Coronary artery (tissue), 2 donors: ENCODE measurements at regions not wholly inside any gene's neighbourhood (a gene's known extent, or its start where the extent isn't known, plus 50 kb on each side); places are given as distances from the start of the nearest gene placed in this dataset.
"Not testable (repeated sequence)": the region's sequence is repeated elsewhere in the genome, so short reads cannot be mapped to it uniquely, and the experiment has no call there.

ENCODE experiments used
- DNase-seq: peaks from one replicate; pipeline ENCODE4 v3.0.0-alpha.2; 2017; ENCODE audit warnings: low spot score
- H3K27ac ChIP-seq, 2 donors: fragments of 200-600 bp; sonication (generic); one replicate each; pipeline ENCODE4 v1.5.1; 2016 to 2019
- H3K4me3 ChIP-seq: fragments of 200-600 bp; sonication (generic); 2 replicates; pipeline ENCODE4 v1.5.1; 2016; ENCODE audit warnings: mild to moderate bottlenecking, moderate library complexity
- TF ChIP-seq, protein P1 (sequence below): fragments of 200-600 bp; sonication (generic); IDR thresholded peaks from one replicate; pipeline ENCODE4 v1.5.1; 2019; ENCODE audit warnings: antibody characterized with exemption

DNA sequence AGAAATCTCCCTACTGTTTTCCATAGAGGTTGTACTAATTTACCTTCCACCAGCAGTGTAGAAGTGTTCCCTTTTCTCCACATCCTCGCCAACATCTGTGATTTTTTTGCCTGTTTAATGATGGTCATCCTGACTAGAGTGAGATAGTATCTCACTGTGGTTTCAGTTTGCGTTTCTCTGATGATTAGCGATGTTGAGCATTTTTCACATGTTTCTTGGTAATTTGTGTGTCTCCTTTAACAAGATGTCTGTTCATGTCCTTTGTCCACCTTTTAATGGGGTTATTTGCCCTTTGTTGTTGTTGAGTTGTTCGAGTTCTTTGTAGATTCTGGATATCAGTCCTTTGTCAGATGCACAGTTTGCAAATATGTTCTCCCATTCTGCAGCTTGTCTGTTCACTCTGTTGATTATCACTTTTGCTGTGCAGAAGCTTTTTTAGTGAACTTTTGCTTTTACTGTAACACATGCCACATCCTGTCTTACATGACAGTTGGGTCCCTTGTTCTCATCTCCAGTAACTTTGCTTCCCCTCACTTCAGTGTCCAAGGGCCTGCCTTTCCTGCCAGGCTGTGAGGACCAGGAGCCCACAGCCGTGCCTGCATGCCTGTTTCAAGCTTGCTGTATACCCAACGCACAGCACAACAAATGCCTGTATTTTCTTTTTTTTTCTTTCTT, 64.9 kb downstream of the SPRING1 start:
- TF ChIP-seq, protein P1, sequence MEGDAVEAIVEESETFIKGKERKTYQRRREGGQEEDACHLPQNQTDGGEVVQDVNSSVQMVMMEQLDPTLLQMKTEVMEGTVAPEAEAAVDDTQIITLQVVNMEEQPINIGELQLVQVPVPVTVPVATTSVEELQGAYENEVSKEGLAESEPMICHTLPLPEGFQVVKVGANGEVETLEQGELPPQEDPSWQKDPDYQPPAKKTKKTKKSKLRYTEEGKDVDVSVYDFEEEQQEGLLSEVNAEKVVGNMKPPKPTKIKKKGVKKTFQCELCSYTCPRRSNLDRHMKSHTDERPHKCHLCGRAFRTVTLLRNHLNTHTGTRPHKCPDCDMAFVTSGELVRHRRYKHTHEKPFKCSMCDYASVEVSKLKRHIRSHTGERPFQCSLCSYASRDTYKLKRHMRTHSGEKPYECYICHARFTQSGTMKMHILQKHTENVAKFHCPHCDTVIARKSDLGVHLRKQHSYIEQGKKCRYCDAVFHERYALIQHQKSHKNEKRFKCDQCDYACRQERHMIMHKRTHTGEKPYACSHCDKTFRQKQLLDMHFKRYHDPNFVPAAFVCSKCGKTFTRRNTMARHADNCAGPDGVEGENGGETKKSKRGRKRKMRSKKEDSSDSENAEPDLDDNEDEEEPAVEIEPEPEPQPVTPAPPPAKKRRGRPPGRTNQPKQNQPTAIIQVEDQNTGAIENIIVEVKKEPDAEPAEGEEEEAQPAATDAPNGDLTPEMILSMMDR = no peak
- no peak overlapping the region for H3K27ac ChIP-seq
- DNase-seq = no peak
- H3K4me3 ChIP-seq = no peak overlapping the region

DNA sequence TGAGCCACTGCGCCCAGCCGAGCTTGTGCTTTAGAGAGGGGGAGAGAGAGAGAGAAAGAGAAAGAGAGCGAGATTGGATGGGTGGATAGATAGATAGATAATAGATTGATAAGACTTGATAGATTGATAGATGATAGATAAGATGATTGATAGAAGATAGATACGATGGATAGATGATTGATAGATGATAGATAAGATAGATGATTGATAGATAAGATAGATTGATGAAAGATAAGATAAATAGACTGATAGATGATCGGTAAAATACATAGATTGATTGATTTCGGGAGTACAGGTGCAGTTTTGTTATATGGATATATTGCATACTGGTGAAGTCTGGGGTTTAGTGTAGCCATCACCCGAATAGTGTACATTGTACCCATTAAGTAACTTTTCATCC, 65.9 kb downstream of the SPRING1 start:
- TF ChIP-seq, protein P1 = no peak
- H3K4me3 ChIP-seq = no peak overlapping the region
- H3K27ac ChIP-seq = no peak overlapping the region
- no peak for DNase-seq

DNA sequence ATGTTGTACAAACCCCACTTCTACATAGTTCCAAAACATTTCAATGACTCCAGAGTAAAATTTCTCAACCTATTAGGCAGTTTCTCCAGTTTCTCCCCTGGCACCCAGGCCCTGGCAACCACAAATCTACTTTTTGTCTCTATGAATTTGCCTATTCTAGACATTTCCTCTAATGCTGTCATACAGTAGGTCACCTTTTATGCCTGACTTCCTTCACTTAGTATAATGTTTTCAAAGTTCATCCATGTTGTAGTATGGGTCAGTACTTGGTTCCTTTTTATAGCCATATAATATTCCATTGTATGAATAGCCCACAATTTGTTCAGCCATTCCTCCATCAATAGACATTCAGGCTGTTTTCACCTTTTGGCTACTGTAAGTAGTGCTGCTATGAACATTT, 67.0 kb downstream of the SPRING1 start:
- DNase-seq = no peak
- TF ChIP-seq, protein P1 = no peak
- no peak overlapping the region for H3K27ac ChIP-seq
- H3K4me3 ChIP-seq = no peak overlapping the region

DNA sequence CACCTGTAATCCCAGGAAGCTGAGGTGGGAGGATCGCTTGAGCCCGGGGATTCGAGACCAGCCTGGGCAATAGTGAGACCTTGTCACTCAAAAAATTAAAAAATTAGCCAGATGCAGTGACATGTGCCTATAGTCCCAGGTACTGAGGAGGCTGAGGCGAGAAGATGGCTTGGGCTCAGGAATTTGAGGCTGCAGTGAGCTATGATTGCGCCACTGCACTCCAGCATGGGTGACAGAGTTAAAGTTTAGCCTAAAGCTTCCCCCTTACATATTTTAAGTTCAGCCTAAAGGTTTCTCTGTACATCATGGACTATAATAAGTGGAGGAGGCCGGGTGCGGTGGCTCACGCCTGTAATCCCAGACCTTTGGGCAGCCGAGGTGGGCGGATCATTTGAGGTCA, 70.1 kb downstream of the SPRING1 start:
- no peak overlapping the region for H3K4me3 ChIP-seq
- TF ChIP-seq, protein P1 = no peak
- no peak for DNase-seq
- H3K27ac ChIP-seq = no peak overlapping the region

DNA sequence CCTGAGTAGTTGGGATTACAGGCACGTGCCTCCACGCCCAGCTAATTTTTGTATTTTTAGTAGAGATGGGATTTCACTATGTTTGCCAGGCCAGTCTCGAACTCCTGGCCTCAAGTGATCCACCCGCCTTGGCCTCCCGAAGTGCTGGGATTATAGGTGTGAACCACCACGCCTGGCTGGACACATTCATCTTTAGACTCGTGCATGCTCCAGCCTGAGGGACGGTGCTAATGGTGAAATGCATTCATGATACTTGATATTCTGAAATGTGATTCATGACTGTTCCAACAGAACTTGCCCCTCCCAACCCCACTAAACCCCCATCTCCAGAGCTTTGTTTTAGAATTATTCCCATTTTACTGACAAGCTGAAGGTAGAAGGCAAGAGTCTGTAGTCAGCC, 71.0 kb downstream of the SPRING1 start:
- H3K27ac ChIP-seq, DNase-seq, H3K4me3 ChIP-seq: not testable (repeated sequence)

DNA sequence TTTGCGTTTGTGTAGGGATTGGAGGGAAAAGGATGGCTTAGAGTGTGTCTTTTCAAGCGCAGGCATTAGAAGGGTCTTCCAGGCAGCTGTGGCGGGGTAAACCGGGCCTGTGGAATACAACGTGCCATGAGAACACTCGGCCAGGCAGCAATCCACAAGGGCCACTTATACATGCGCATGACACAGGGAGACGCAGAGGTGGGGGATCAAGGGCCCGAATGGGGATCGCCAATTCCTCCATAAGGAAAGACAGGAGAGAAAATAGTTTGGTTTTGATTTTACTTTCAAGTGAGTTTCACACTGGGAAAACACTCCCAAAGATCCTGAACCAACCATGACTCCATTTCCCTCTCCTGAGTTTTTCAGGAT, 71.6 kb downstream of the SPRING1 start:
- Histone ChIP-seq H3K4me3 (no peak overlapping the region), H3K27ac (no peak overlapping the region)
- TF ChIP-seq, protein P1 = no peak
- DNase-seq = no peak

DNA sequence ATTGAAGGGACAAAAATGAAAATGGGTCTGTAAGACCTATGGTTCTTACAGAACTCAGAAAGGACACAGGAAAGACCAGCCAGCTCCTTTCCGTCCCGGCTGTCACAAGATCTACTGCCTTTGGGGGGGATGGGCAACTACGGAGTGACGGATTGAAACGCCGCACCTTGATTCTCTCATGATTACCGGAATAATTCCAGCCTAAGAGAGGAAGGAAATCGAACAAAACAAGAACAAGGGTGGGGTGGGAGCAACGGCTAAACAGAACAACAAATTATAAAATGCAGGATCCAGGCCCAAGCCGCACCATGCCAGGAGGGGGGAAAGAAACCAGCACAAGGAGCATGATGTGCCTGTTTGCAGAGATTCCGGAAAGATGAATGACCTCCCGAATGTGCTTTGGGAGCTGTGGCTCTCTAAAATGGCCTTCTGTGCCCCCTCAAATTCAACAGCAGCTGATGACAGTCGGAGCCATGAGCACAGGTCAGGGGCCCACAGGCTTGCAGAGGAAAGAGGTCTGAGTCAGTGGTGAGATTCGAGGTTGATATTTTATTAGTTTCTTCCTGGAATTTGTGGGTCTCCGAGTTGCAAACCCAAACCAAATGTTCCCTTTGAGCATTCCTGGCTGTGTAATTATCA, 72.1 kb downstream of the SPRING1 start:
- Histone ChIP-seq H3K27ac (no peak overlapping the region), H3K4me3 (no peak overlapping the region)
- DNase-seq = no peak
- TF ChIP-seq, protein P1 = no peak
